GM12873 (cell line): ENCODE measurements at regions not wholly inside any gene's neighbourhood (a gene's known extent, or its start where the extent isn't known, plus 50 kb on each side); places are given as distances from the start of the nearest gene placed in this dataset.

Experiments
- CTCF ChIP-seq: IDR thresholded peaks from 2 replicates; pipeline ENCODE4 v1.5.1; 2012; ENCODE audit warnings: low read depth, mild to moderate bottlenecking, moderate library complexity, low read length, control low read depth; ENCODE audit not compliant: insufficient read depth; ENCODE audit errors: missing control alignments

DNA sequence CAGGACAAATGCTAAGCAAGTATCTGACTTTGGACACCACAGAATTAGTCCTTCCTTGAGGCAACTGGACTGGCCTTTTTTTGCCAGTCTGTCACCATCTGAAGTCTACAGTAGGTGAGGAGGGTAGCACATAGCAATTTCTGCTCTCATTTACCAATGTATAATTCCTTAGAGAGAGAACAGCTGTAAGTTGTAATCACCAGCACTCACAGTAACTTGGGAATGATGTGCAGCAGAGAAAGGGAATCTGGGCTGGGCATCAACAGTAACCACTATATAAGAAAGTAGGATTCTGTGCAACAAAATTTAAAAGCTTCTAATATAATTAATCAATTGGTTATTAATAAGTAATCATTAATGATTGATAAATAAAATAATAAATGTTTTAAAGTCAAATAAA lies 86.3 kb upstream of the FAT3 start:
- no peak for TF ChIP-seq CTCF

DNA sequence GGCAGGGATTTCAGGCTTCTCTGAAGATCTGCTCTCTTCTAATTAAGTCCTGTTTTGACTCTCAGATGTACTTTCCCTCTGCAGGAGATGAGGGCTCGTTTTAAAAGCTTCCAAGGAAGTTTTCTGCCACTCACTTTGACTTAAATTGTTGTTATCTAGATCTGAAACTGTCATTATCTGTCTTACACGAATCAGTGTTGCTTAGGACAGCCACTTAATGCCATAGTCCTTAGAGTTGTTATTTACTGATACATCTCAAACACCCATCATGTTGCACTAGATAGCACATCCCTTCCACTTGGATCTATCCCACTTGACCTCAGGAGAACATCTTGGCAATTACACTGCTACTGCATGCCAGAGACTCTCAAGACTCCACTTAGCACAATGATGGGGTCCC lies 86.9 kb upstream of the FAT3 start:
- TF ChIP-seq CTCF, result no peak

GRCh38 chr11:92136797-92137196 lies 87.8 kb upstream of the FAT3 start:
- TF ChIP-seq CTCF, result no peak

DNA sequence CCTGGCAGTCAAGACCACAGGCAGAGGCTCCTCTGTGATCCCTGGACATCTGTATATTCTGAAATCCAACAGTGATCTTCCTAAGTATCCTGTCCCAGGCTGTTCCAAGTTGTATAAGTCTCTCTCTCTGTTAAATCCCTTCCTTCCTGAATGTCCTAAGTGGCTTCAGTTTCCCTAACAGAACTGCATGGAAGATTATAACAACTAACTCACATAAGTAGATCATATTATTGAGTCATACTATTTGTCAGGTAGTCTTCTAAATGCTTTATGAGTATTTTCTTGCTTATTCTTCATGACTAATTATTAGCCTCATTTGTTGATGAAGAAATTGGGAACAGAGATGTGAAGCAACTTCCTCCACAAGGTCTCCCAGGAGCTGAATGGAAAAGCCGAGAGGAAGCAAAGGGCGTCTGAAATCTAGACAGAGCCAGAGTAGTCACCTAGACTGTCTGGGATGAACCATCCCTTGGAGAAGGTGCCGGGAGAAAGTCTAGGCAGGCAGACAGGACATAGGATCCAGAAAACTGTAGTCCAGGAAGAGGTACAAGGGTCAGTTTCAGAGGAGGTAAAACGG lies 93.2 kb upstream of the FAT3 start:
- no peak for TF ChIP-seq CTCF

- no peak for TF ChIP-seq CTCF
Observed at GRCh38 chr11:92130421-92130831, 94.2 kb upstream of the FAT3 start.

DNA sequence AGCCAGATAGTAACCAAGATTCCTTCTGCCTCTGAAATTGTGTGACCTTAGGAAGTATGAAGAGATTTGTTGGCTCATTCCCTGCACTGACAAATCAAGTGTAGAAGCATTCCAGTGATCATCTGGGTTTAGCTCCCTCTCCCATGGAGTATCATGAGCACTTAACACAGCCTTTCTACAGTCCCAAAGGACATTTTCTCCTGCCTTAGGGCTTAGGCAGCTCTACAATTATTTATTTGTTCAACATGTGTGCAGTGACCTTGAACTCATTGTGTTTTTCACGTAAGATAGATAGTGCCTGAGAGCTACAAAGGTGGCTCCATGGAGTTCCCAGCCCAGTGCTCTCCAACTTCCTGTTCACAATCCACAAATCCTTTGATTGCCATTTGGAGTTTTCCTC lies 94.8 kb upstream of the FAT3 start:
- no peak for TF ChIP-seq CTCF

GRCh38 chr11:92128026-92128425 lies 96.6 kb upstream of the FAT3 start:
- no peak for TF ChIP-seq CTCF
